ENCODE measurements at regions not wholly inside any gene's neighbourhood (a gene's known extent, or its start where the extent isn't known, plus 50 kb on each side); places are given as distances from the start of the nearest gene placed in this dataset.
"Not testable (repeated sequence)": the region's sequence is repeated elsewhere in the genome, so short reads cannot be mapped to it uniquely, and the experiment has no call there.

GRCh38 chr2:83233326-83233725 lies 1225.8 kb downstream of the SUCLG1 start:
- Mint-ChIP-seq H3K9me3 (peaks cover 7 to 9% of the 10 kb centered on the region in 2 donors), H3K27ac (no peak overlapping the region), H3K36me3 (no peaks in the 10 kb centered on the region)
- ATAC-seq (no peak), DNase-seq (ENCODE audit: low spot score in 2 of 2) (no peak)

GRCh38 chr2:83229443-83229842 lies 1229.6 kb downstream of the SUCLG1 start:
- no peaks in the 10 kb centered on the region for H3K36me3 Mint-ChIP-seq
- no peak overlapping the region for H3K27ac Mint-ChIP-seq
- ATAC-seq: no peak
- no peak for DNase-seq (ENCODE audit: low spot score in 2 of 2)
- peaks cover 16% of the 10 kb centered on the region in 2 donors for H3K9me3 Mint-ChIP-seq

GRCh38 chr2:83224591-83225200 lies 1234.4 kb downstream of the SUCLG1 start:
- ATAC-seq (no peak), DNase-seq (ENCODE audit: low spot score in 2 of 2) (no peak)
- no peak overlapping the region for H3K27ac Mint-ChIP-seq
- H3K36me3 Mint-ChIP-seq: no peaks in the 10 kb centered on the region
- peaks cover 7 to 13% of the 10 kb centered on the region in 2 donors for H3K9me3 Mint-ChIP-seq

- H3K27ac Mint-ChIP-seq: no peak overlapping the region
- ATAC-seq (no peak), DNase-seq (ENCODE audit: low spot score in 2 of 2) (no peak)
- no peaks in the 10 kb centered on the region for H3K36me3 Mint-ChIP-seq
- H3K9me3 Mint-ChIP-seq: peaks cover 0 to 5% of the 10 kb centered on the region in 2 donors
These were observed 1237.8 kb downstream of the SUCLG1 start for GRCh38 chr2:83221258-83221657.

GRCh38 chr2:83217854-83218253 lies 1241.2 kb downstream of the SUCLG1 start:
- ATAC-seq: no peak
- Mint-ChIP-seq H3K9me3 (peaks cover 7 to 14% of the 10 kb centered on the region in 2 donors), H3K36me3 (no peaks in the 10 kb centered on the region), H3K27ac (no peak overlapping the region)
- DNase-seq (ENCODE audit: low spot score in 2 of 2): no peak

GRCh38 chr2:83196225-83196624 lies 1262.9 kb downstream of the SUCLG1 start:
- Mint-ChIP-seq H3K27ac (no peak overlapping the region), H3K9me3 (peaks cover 3 to 5% of the 10 kb centered on the region in 2 donors), H3K36me3 (no peaks in the 10 kb centered on the region)
- no peak for ATAC-seq
- DNase-seq (ENCODE audit: low spot score in 2 of 2): no peak

GRCh38 chr2:83191316-83191715 lies 1267.8 kb downstream of the SUCLG1 start:
- DNase-seq (ENCODE audit: low spot score in 2 of 2): no peak
- Mint-ChIP-seq H3K27ac (no peak overlapping the region), H3K9me3 (peaks cover 0 to 5% of the 10 kb centered on the region in 2 donors), H3K36me3 (no peaks in the 10 kb centered on the region)
- no peak for ATAC-seq

- Mint-ChIP-seq H3K36me3 (no peaks in the 10 kb centered on the region), H3K27ac (no peak overlapping the region), H3K9me3 (peaks cover 0 to 12% of the 10 kb centered on the region in 2 donors)
- no peak for DNase-seq (ENCODE audit: low spot score in 2 of 2)
- ATAC-seq: no peak
These were observed 1272.8 kb downstream of the SUCLG1 start for GRCh38 chr2:83186105-83186760.

GRCh38 chr2:83180862-83181530 lies 1278.1 kb downstream of the SUCLG1 start:
- not testable (repeated sequence) for H3K27ac Mint-ChIP-seq; H3K36me3 Mint-ChIP-seq; ATAC-seq; DNase-seq (ENCODE audit: low spot score in 2 of 2)
- peaks cover 4 to 15% of the 10 kb centered on the region in 2 donors for H3K9me3 Mint-ChIP-seq

GRCh38 chr2:83176539-83176938 lies 1282.5 kb downstream of the SUCLG1 start:
- H3K9me3 Mint-ChIP-seq: peaks cover 7 to 10% of the 10 kb centered on the region in 2 donors
- no peak for DNase-seq (ENCODE audit: low spot score in 2 of 2)
- ATAC-seq: no peak

GRCh38 chr2:83172841-83173240 lies 1286.2 kb downstream of the SUCLG1 start:
- DNase-seq (ENCODE audit: low spot score in 2 of 2): no peak
- no peak for ATAC-seq
- Mint-ChIP-seq H3K9me3 (peaks cover 10% of the 10 kb centered on the region in 2 donors), H3K27ac (no peak overlapping the region), H3K36me3 (no peaks in the 10 kb centered on the region)

More at GRCh38 chr2:83176539-83176938, 1282.5 kb downstream of the SUCLG1 start:
- H3K36me3 Mint-ChIP-seq: no peaks in the 10 kb centered on the region
- no peak overlapping the region for H3K27ac Mint-ChIP-seq

GRCh38 chr2:83168377-83168776 lies 1290.7 kb downstream of the SUCLG1 start:
- H3K27ac Mint-ChIP-seq: no peak overlapping the region
- no peak for DNase-seq (ENCODE audit: low spot score in 2 of 2)
- no peaks in the 10 kb centered on the region for H3K36me3 Mint-ChIP-seq
- peaks cover 7 to 10% of the 10 kb centered on the region in 2 donors for H3K9me3 Mint-ChIP-seq
- ATAC-seq: no peak

GRCh38 chr2:83162421-83162820 lies 1296.7 kb downstream of the SUCLG1 start:
- no peak for DNase-seq (ENCODE audit: low spot score in 2 of 2)

GRCh38 chr2:83160571-83160970 lies 1298.5 kb downstream of the SUCLG1 start:
- no peak overlapping the region for H3K27ac Mint-ChIP-seq
- ATAC-seq (no peak), DNase-seq (ENCODE audit: low spot score in 2 of 2) (no peak)
- no peaks in the 10 kb centered on the region for H3K36me3 Mint-ChIP-seq
- peaks cover 11 to 16% of the 10 kb centered on the region in 2 donors for H3K9me3 Mint-ChIP-seq

More at GRCh38 chr2:83162421-83162820, 1296.7 kb downstream of the SUCLG1 start:
- no peak for ATAC-seq
- Mint-ChIP-seq H3K36me3 (no peaks in the 10 kb centered on the region), H3K27ac (no peak overlapping the region), H3K9me3 (peaks cover 7 to 11% of the 10 kb centered on the region in 2 donors)

GRCh38 chr2:83155826-83156225 lies 1303.3 kb downstream of the SUCLG1 start:
- no peak for ATAC-seq
- no peak for DNase-seq (ENCODE audit: low spot score in 2 of 2)
- peaks cover 12 to 15% of the 10 kb centered on the region in 2 donors for H3K9me3 Mint-ChIP-seq
- no peaks in the 10 kb centered on the region for H3K36me3 Mint-ChIP-seq
- H3K27ac Mint-ChIP-seq: no peak overlapping the region

GRCh38 chr2:83143946-83144345 lies 1315.1 kb downstream of the SUCLG1 start:
- no peaks in the 10 kb centered on the region for H3K36me3 Mint-ChIP-seq
- DNase-seq (ENCODE audit: low spot score in 2 of 2) (no peak), ATAC-seq (no peak)
- no peak overlapping the region for H3K27ac Mint-ChIP-seq
- H3K9me3 Mint-ChIP-seq: peaks cover 8 to 29% of the 10 kb centered on the region in 2 donors

GRCh38 chr2:83142934-83143333 lies 1316.1 kb downstream of the SUCLG1 start:
- ATAC-seq (no peak), DNase-seq (ENCODE audit: low spot score in 2 of 2) (no peak)
- H3K36me3 Mint-ChIP-seq: no peaks in the 10 kb centered on the region
- H3K27ac Mint-ChIP-seq: no peak overlapping the region
- peaks cover 8 to 29% of the 10 kb centered on the region in 2 donors for H3K9me3 Mint-ChIP-seq

All from activated naive CD4-positive, alpha-beta T cell treated with anti-CD3 and anti-CD28 coated beads, Interleukin-2, amount 50 U/mL, for 72 hours (primary cell).